Activated naive CD4-positive, alpha-beta T cell treated with anti-CD3 and anti-CD28 coated beads, Interleukin-2, amount 50 U/mL, for 24 hours (primary cell): ENCODE measurements at regions not wholly inside any gene's neighbourhood (a gene's known extent, or its start where the extent isn't known, plus 50 kb on each side); places are given as distances from the start of the nearest gene placed in this dataset.
"Not testable (repeated sequence)": the region's sequence is repeated elsewhere in the genome, so short reads cannot be mapped to it uniquely, and the experiment has no call there.

Experiments used
- H3K27ac Mint-ChIP-seq: one replicate; pipeline ENCODE4 v1.8.0; 2021; ENCODE audit warnings: mild to moderate bottlenecking, mixed read lengths
- H3K27me3 Mint-ChIP-seq: one replicate; pipeline ENCODE4 v1.8.0; 2021; ENCODE audit warnings: mixed read lengths
- H3K36me3 Mint-ChIP-seq: one replicate; pipeline ENCODE4 v1.8.0; 2021; ENCODE audit warnings: mixed read lengths
- H3K4me1 Mint-ChIP-seq: one replicate; pipeline ENCODE4 v1.8.0; 2021; ENCODE audit warnings: mixed read lengths
- H3K4me3 Mint-ChIP-seq: one replicate; pipeline ENCODE4 v1.8.0; 2021; ENCODE audit warnings: mild to moderate bottlenecking, mixed read lengths
- H3K9me3 Mint-ChIP-seq: one replicate; pipeline ENCODE4 v1.8.0; 2021; ENCODE audit warnings: mixed read lengths

DNA sequence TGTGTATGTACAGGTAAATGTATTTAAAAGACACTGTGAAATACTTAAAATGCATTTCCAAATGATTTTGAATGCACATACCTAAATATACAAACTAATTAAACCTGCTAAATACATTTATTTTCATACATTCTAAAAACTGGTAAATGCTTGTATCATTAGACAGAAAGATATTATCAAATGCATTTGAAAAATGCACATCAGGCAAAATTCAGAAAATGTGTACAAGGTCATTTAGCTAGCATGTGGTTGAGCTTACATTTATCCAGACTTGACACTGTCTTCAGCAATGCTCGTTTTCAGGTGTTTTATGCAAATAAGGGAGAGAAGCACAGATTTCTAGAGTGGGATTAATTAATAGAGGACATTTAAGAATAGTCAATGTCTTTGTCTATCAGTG lies 374.2 kb downstream of the SUCLG1 start:
- Mint-ChIP-seq H3K27ac (no peak overlapping the region), H3K4me3 (no peak overlapping the region), H3K36me3 (no peaks in the 10 kb centered on the region), H3K4me1 (no peaks in the 10 kb centered on the region), H3K27me3 (peaks cover 18% of the 10 kb centered on the region), H3K9me3 (no peaks in the 10 kb centered on the region)

- Mint-ChIP-seq H3K9me3 (no peaks in the 10 kb centered on the region), H3K4me1 (no peaks in the 10 kb centered on the region)
These were observed 375.1 kb downstream of the SUCLG1 start for GRCh38 chr2:84083984-84084383.

DNA sequence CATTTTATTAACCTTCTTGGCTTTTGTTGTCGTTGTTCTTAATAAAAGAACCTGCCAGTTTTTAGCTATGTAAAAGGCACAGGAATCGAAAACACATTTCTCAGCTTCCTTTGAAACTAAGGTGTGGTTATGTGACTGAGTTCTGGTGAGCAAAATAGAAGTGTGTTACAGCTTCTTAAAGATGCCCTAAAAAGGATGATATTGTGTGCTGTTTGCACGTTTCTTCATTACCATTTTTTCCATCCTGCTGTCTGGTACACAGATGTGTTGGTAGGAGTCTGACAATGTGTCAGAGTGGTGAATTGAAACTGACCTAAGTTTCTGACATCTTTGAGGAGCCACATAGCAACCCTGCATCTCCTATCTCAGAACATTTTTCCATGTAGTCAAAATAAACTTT lies 380.6 kb downstream of the SUCLG1 start:
- H3K4me3 Mint-ChIP-seq = no peak overlapping the region
- no peaks in the 10 kb centered on the region for H3K36me3 Mint-ChIP-seq
- no peaks in the 10 kb centered on the region for H3K9me3 Mint-ChIP-seq
- H3K27ac Mint-ChIP-seq = no peak overlapping the region
- H3K4me1 Mint-ChIP-seq = no peaks in the 10 kb centered on the region
- H3K27me3 Mint-ChIP-seq = peaks cover 2% of the 10 kb centered on the region

More at GRCh38 chr2:84083984-84084383, 375.1 kb downstream of the SUCLG1 start:
- Mint-ChIP-seq H3K27ac (no peak overlapping the region), H3K36me3 (no peaks in the 10 kb centered on the region), H3K4me3 (no peak overlapping the region), H3K27me3 (peaks cover 18% of the 10 kb centered on the region)

- Mint-ChIP-seq H3K27me3 (peaks cover 2% of the 10 kb centered on the region), H3K36me3 (no peaks in the 10 kb centered on the region), H3K4me1 (no peaks in the 10 kb centered on the region)
These were observed 381.6 kb downstream of the SUCLG1 start for GRCh38 chr2:84077496-84077895.

DNA sequence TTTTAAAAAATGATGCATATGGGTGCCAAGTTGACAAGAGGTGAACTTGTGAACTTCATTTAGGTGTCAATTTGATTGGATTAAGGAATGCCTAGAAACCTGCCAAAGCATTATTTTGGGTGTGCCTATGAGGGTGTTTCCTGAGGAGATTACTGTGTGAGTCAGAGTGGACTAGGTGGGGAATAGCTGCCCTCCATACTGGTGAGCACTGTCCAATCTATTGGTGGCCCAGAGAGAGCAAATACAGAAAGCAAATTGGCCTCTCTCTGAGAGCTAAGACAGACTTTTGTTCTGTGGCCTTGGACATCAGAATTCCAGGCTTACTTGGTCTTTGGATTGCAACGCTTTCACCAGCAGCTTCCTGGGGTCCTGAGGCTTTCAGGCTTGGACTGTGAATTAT lies 388.0 kb downstream of the SUCLG1 start:
- H3K9me3 Mint-ChIP-seq = no peaks in the 10 kb centered on the region
- no peaks in the 10 kb centered on the region for H3K4me1 Mint-ChIP-seq
- H3K27me3 Mint-ChIP-seq = peaks cover 7% of the 10 kb centered on the region
- no peak overlapping the region for H3K27ac Mint-ChIP-seq
- no peak overlapping the region for H3K4me3 Mint-ChIP-seq
- no peaks in the 10 kb centered on the region for H3K36me3 Mint-ChIP-seq

More at GRCh38 chr2:84077496-84077895, 381.6 kb downstream of the SUCLG1 start:
- Mint-ChIP-seq H3K4me3 (no peak overlapping the region), H3K9me3 (no peaks in the 10 kb centered on the region), H3K27ac (no peak overlapping the region)

- no peak overlapping the region for H3K4me3 Mint-ChIP-seq
- no peaks in the 10 kb centered on the region for H3K36me3 Mint-ChIP-seq
- H3K27me3 Mint-ChIP-seq = peaks cover 11% of the 10 kb centered on the region
- H3K9me3 Mint-ChIP-seq = no peaks in the 10 kb centered on the region
- no peaks in the 10 kb centered on the region for H3K4me1 Mint-ChIP-seq
- H3K27ac Mint-ChIP-seq = no peak overlapping the region
These were observed 393.2 kb downstream of the SUCLG1 start for GRCh38 chr2:84065857-84066256.

- Mint-ChIP-seq H3K36me3 (no peaks in the 10 kb centered on the region), H3K4me1 (no peaks in the 10 kb centered on the region), H3K27me3 (peaks cover 6% of the 10 kb centered on the region), H3K27ac (no peak overlapping the region), H3K9me3 (no peaks in the 10 kb centered on the region), H3K4me3 (no peak overlapping the region)
These were observed 401.0 kb downstream of the SUCLG1 start for GRCh38 chr2:84057917-84058560.

DNA sequence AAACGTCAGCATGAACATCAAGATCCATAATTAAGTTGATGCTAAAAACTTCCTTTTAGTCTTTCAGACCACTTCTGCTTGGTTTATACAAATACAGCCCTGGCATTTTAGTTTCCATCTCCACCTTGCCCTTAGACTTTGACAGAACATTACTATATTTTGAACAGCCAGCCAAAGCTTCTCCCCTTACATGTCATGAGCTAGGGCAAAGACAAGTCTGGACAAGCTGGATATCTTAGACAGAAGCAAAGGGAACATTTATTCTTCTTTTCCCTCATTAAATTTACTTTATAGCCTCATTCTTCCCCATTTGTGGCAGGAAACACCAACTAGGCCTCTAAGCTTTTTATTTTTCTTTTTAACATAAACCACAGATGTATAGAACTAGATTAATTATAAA lies 403.3 kb downstream of the SUCLG1 start:
- no peaks in the 10 kb centered on the region for H3K4me1 Mint-ChIP-seq
- H3K36me3 Mint-ChIP-seq = no peaks in the 10 kb centered on the region
- H3K4me3 Mint-ChIP-seq = no peak overlapping the region
- H3K9me3 Mint-ChIP-seq = no peaks in the 10 kb centered on the region
- peaks cover 4% of the 10 kb centered on the region for H3K27me3 Mint-ChIP-seq
- H3K27ac Mint-ChIP-seq = no peak overlapping the region

GRCh38 chr2:84054577-84054976 lies 404.5 kb downstream of the SUCLG1 start:
- H3K27me3 Mint-ChIP-seq, H3K27ac Mint-ChIP-seq: not testable (repeated sequence)

GRCh38 chr2:84052913-84053312 lies 406.2 kb downstream of the SUCLG1 start:
- H3K4me1 Mint-ChIP-seq = no peaks in the 10 kb centered on the region
- no peaks in the 10 kb centered on the region for H3K9me3 Mint-ChIP-seq
- H3K27me3 Mint-ChIP-seq = peaks cover 3% of the 10 kb centered on the region
- H3K4me3 Mint-ChIP-seq = no peak overlapping the region
- no peak overlapping the region for H3K27ac Mint-ChIP-seq
- H3K36me3 Mint-ChIP-seq = no peaks in the 10 kb centered on the region

More at GRCh38 chr2:84054577-84054976, 404.5 kb downstream of the SUCLG1 start:
- H3K4me1 Mint-ChIP-seq, H3K4me3 Mint-ChIP-seq, H3K36me3 Mint-ChIP-seq, H3K9me3 Mint-ChIP-seq: not testable (repeated sequence)

DNA sequence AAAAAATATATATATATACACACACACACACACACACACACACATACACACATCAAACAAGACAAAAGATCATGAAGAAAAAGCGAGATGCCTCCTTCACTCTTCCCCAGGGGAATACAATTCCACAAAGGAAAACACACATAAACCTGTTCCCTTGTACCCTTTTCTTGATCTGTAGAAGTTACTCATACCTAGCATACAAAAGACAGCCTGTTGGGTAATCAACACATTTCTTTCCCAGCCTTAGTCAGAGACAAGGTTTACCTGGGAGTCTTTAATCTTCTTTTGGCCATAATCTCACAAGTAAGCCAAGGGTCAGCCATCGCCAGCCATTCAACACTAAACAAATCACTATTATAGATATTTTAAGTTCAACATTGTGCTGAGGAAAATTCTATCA lies 407.0 kb downstream of the SUCLG1 start:
- no peak overlapping the region for H3K27ac Mint-ChIP-seq
- H3K9me3 Mint-ChIP-seq = no peaks in the 10 kb centered on the region
- H3K4me1 Mint-ChIP-seq = no peaks in the 10 kb centered on the region
- peaks cover under 1% of the 10 kb centered on the region for H3K27me3 Mint-ChIP-seq
- H3K36me3 Mint-ChIP-seq = no peaks in the 10 kb centered on the region
- no peak overlapping the region for H3K4me3 Mint-ChIP-seq

GRCh38 chr2:84048964-84049363 lies 410.1 kb downstream of the SUCLG1 start:
- Mint-ChIP-seq H3K27ac (no peak overlapping the region), H3K4me1 (no peaks in the 10 kb centered on the region), H3K4me3 (no peak overlapping the region), H3K36me3 (no peaks in the 10 kb centered on the region), H3K9me3 (no peaks in the 10 kb centered on the region), H3K27me3 (peaks cover 7% of the 10 kb centered on the region)

DNA sequence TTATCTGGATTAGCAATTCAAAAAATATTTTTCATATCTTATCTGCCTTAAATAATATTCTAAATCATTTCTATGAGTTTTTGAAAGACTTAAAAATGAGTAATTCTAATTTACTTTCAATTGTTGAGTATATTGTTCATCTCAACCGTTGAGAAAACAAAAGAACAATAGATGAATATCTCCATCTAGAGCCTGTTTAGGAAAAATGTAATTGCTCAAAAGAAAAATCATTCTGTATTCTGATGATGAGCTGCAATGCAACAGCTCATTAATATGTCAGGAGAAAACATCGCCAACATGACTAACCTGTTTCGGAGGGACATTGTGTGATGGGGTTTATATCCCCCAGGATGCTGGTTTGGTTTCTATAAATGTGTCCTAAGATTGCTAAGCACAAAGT lies 417.6 kb downstream of the SUCLG1 start:
- Mint-ChIP-seq H3K27me3 (peaks cover 13% of the 10 kb centered on the region), H3K36me3 (no peaks in the 10 kb centered on the region), H3K4me3 (no peak overlapping the region), H3K9me3 (no peaks in the 10 kb centered on the region), H3K27ac (no peak overlapping the region), H3K4me1 (no peaks in the 10 kb centered on the region)

DNA sequence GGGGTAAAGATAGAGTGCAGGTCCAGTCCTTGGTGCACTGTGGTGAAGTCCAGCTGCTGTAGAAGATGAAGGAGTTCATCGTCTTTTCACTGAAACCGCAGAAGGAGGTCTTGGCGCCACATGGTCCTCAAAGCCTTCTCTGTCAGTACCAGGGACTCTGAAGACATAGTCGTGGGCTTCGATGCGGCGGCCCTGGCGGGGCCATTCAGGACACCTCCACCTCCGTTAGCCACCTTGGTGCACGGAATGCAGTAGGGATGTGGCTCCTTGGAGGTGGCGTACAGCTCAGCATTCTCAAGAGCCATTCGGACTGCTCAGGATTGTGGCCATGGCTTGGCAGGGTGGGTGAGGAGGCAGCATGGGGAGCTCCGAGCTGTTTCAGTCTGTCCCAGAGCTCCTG lies 418.8 kb downstream of the SUCLG1 start:
- H3K4me3 Mint-ChIP-seq = no peak overlapping the region
- H3K27me3 Mint-ChIP-seq = peaks cover 13% of the 10 kb centered on the region
- no peaks in the 10 kb centered on the region for H3K4me1 Mint-ChIP-seq
- H3K9me3 Mint-ChIP-seq = no peaks in the 10 kb centered on the region
- no peaks in the 10 kb centered on the region for H3K36me3 Mint-ChIP-seq
- no peak overlapping the region for H3K27ac Mint-ChIP-seq

DNA sequence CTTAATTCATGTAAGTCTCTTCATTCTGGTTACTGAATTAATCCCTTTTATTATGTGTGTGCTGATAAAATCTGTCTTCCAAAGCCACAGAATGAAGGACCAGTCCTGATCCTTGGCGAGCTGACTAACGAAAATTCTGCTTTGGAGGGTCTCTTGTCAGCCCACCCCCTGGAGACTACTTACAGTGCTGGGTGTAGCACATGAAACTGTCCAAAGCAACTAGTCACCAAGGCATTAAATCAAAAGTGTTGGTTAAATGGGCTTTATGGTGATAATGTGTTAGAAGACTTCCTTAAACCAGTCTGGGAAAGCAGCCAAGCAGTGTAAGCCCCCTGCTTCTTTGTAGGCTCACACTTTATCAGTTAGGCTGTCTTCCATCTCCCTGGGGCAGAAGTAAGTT lies 420.2 kb downstream of the SUCLG1 start:
- no peaks in the 10 kb centered on the region for H3K9me3 Mint-ChIP-seq
- no peaks in the 10 kb centered on the region for H3K36me3 Mint-ChIP-seq
- H3K27me3 Mint-ChIP-seq = peaks cover 7% of the 10 kb centered on the region
- peaks cover 2% of the 10 kb centered on the region for H3K4me1 Mint-ChIP-seq
- no peak overlapping the region for H3K4me3 Mint-ChIP-seq
- H3K27ac Mint-ChIP-seq = no peak overlapping the region

DNA sequence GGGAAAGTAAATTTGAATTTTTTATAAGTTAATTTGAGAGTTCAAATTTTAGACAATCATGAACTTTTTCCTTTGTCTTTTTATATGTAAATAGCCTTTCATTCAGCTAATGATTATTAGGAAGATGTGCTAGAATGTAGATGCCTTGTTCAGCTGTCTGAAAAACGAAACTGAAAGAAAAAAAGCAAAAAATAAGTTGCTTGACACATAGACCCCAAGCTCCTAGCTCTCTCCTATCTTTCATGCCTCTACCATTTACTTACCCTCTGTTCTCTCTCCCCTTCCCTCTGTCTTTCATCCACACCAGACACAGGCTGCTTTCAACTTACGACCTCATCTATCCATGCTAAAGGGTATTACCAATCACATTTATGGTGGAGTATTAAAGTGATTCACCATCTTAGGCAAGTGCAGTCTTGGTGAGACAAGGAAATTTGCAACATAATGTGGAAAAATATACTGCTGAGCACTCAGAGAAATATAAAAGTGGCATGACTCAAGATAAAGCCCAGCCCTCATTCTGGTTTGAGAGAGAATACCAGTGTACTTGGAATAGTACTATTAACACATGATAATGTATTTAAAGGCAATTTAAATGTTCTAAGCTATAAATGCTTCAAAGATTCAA lies 425.6 kb downstream of the SUCLG1 start:
- Mint-ChIP-seq H3K36me3 (no peaks in the 10 kb centered on the region), H3K4me3 (peak overlapping the region; percentile 40), H3K27ac (no peak overlapping the region), H3K9me3 (no peaks in the 10 kb centered on the region), H3K4me1 (peaks cover 8% of the 10 kb centered on the region), H3K27me3 (no peaks in the 10 kb centered on the region)
